ENCODE measurements at regions not wholly inside any gene's neighbourhood (a gene's known extent, or its start where the extent isn't known, plus 50 kb on each side); places are given as distances from the start of the nearest gene placed in this dataset.

GRCh38 chr3:164522073-164522763, 556.1 kb downstream of the SI start:
- TF ChIP-seq POLR2A (IDR thresholded peaks at IDR 0.05): no peak
- TF ChIP-seq, protein P1, sequence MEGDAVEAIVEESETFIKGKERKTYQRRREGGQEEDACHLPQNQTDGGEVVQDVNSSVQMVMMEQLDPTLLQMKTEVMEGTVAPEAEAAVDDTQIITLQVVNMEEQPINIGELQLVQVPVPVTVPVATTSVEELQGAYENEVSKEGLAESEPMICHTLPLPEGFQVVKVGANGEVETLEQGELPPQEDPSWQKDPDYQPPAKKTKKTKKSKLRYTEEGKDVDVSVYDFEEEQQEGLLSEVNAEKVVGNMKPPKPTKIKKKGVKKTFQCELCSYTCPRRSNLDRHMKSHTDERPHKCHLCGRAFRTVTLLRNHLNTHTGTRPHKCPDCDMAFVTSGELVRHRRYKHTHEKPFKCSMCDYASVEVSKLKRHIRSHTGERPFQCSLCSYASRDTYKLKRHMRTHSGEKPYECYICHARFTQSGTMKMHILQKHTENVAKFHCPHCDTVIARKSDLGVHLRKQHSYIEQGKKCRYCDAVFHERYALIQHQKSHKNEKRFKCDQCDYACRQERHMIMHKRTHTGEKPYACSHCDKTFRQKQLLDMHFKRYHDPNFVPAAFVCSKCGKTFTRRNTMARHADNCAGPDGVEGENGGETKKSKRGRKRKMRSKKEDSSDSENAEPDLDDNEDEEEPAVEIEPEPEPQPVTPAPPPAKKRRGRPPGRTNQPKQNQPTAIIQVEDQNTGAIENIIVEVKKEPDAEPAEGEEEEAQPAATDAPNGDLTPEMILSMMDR (IDR thresholded peaks at IDR 0.05 in 4 of 5, conservative IDR thresholded peaks at IDR 0.05 in 1 of 5): no peak

All from gastrocnemius medialis (tissue), 4 donors.